ENCODE measurements at regions not wholly inside any gene's neighbourhood (a gene's known extent, or its start where the extent isn't known, plus 50 kb on each side); places are given as distances from the start of the nearest gene placed in this dataset.

DNA sequence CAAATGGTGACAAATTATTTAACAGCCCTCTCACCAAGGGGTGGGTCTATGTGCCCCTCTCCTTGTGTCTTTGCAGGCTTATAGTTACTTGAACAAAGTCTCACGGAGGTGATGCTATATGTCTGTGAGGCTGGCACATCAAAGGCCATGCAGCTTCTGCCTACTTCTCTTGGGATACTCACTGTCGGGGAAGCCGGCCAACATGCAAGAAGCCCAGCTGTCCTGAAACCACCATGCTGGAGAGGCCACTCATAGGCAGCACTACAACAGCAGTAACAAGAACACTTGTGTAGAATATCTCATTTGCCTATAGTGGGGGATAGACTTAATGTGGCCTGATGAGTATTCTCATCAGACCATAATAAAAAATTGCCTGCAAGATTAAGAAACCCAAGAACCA, 233.7 kb upstream of the NCKAP5 start:
- TF ChIP-seq EZH2 (IDR thresholded peaks at IDR 0.05; ENCODE audit: borderline replicate concordance, low read depth, low read length, poor library complexity, severe bottlenecking), result no peak
- TF ChIP-seq, protein P1, sequence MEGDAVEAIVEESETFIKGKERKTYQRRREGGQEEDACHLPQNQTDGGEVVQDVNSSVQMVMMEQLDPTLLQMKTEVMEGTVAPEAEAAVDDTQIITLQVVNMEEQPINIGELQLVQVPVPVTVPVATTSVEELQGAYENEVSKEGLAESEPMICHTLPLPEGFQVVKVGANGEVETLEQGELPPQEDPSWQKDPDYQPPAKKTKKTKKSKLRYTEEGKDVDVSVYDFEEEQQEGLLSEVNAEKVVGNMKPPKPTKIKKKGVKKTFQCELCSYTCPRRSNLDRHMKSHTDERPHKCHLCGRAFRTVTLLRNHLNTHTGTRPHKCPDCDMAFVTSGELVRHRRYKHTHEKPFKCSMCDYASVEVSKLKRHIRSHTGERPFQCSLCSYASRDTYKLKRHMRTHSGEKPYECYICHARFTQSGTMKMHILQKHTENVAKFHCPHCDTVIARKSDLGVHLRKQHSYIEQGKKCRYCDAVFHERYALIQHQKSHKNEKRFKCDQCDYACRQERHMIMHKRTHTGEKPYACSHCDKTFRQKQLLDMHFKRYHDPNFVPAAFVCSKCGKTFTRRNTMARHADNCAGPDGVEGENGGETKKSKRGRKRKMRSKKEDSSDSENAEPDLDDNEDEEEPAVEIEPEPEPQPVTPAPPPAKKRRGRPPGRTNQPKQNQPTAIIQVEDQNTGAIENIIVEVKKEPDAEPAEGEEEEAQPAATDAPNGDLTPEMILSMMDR (conservative IDR thresholded peaks at IDR 0.05; ENCODE audit: low read depth, low read length), result no peak

Data from A673 (cell line).